Activated T-cell treated with anti-CD3 and anti-CD28 coated beads for 4 hours (primary cell): ENCODE measurements at regions not wholly inside any gene's neighbourhood (a gene's known extent, or its start where the extent isn't known, plus 50 kb on each side); places are given as distances from the start of the nearest gene placed in this dataset.
"Not testable (repeated sequence)": the region's sequence is repeated elsewhere in the genome, so short reads cannot be mapped to it uniquely, and the experiment has no call there.

ENCODE experiments used
- DNase-seq: peaks from one replicate; pipeline ENCODE4 v3.0.0-alpha.2; 2020

DNA sequence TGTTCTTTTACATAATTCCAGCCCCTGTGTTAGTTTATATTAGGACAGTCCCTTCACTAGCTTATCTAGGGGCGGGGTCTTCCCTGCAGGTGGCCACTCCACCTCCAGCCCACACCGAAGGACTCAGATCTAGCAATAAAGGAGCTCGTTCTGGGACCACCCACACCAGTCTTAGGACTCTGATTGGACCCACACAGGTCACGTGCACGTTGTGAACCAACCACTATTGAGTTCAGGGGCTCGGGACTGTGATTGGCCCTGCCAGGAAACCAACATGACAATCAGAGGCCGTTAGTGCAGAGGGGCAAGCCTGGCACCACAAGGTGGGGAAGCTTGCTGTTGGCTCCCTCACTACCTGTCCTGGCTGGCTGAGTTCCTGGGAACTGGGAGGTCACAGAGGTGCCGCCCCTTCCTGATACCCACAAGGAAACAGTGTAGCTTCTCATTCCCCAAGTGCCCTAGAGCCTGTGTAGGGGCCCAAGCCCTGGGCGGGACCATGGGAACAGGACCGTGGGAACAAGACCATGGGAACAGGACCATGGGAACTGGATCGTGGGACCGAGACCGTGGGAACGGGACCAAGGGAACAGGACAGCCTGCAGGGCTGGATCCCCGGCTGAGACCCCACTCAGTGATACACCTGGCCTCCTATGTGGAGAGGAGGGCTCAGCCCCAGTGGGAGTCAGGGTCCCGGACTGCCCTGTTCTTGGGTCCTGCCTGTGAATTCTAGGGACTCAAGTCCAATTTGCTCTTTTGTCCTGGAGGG is 297.8 kb downstream of the ADGRD1 start:
- DNase-seq: no peak

GRCh38 chr12:131253376-131254026 is 299.8 kb downstream of the ADGRD1 start:
- DNase-seq: no peak

DNA sequence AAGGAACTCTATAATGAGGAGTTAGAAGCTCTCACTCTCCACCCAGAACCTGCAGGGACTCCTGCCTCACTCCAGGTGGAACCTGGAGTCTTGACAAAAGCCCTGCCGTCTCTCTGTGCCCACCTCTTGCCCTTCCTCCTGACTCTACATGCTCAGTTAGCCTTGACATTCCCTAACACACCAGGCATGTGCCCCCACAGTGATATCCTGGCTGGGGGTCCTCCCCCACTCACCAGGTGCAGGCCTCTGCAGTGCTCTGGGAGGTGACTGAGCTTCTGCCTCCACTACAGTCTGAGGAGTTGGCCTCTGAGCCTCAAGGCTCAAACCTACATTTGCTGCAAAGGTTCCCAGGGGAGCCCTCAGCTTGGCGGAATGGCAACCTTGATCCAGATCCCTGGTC is 300.7 kb downstream of the ADGRD1 start:
- DNase-seq: no peak

DNA sequence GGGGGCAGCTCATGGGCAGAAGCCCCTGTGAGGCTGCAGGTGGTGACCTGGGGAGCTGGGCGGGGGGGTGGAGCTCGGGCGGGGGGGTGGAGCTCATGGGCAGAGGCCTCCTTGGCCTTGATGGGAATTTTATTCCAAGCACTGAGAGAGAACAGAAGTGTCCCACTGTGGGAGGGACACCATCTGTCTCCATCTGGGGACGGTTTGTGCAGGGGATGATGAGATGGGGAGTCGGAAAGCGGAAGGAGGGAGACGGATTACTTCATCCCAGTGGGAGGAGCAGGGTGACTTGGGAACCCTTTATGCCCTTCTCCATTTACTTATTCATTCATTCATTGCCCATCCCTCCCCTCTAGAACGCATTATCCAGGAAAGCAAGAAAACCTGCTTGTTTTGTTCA is 304.7 kb downstream of the ADGRD1 start:
- no peak for DNase-seq

DNA sequence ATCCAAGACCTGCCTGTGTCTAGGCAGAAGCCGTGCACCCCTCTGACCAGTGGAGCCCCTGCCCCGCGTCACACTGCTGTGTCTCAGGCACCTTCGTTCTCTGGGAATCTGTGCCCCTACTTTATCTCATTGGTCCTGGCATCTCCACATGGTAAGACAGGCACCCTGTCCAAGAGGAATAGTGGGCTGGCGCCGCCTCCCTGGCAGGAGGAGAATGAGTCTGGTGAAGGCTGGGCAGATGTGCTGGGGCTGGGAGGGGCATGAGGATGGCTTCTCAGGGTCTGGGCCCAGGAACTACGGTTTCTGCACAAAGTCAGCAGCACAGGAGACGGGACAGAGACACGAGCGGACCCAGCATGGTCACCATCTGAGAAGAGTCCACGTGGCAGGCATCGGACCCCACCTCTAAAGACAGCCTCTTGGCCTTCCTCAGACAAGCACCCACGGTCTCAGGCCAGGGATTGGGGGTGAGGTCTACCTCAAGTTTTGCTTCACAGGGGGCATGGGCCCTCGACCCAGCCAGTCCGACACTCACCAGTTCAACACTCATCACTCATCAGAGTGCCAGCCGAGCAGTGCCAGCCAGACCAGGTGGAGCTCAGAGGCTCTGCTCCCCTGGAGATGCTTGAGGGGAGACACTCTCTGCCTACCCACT is 306.7 kb downstream of the ADGRD1 start:
- DNase-seq: no peak

DNA sequence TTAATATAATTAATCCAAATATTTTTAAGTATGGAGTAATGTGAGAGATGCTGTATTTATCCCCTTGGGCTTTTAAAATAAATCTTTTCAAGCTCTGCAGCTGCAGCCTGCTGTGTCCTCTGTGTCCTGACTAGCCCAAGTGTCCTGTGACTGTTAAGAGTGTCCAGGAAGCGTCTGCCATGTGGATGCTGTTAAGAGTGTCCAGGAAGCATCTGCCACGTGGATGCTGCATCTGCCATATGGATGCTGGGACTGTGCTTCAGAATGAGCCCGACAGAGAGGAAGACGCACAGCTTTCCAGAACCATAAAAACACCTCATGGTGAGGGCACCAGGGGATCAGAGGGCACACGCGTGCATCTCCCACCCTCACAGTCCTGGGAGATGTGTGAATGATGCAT is 307.2 kb downstream of the ADGRD1 start:
- no peak for DNase-seq

DNA sequence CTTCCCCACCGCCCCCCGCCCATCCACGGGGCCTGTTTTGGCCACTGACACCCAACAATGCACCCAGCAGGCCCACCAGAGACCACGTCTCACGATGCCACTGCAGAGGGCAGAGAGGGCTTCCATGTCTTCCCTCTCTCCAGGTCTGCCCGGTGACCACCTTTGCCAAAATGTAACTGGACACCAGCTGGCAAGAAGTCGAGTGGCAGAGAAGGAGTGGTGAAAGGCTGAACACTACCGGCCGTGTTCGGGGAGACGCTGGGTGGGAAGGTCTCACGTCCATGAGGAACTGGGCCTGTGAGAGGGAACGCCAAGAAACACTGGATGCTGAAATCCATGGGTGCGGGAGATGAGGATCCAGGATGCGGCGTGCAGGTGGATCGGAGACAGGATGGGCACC is 308.2 kb downstream of the ADGRD1 start:
- no peak for DNase-seq

DNA sequence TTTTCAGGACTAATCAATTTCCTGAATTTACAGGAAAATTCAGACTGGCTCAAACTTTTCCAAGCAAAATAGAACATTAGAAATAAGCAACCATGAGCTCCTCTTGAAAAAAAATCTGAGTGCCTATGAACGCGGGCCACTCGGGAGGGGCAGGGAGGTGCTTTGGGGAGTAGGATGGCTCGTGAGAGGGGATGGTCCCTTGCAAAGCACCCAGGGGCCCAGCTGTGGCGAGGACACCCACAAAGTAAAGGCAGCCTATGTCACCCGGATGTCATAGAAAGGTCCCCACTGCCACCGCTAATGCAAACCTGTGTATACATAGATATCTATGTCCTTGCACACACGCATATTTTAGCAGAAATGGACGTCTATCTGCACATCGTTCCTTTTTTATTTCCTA is 309.9 kb downstream of the ADGRD1 start:
- no peak for DNase-seq

- DNase-seq: no peak
Measured at GRCh38 chr12:131264635-131265034, 310.9 kb downstream of the ADGRD1 start.

- no peak for DNase-seq
Measured at GRCh38 chr12:131266591-131267467, 313.1 kb downstream of the ADGRD1 start.

GRCh38 chr12:131267576-131267975 is 313.9 kb downstream of the ADGRD1 start:
- no peak for DNase-seq

- DNase-seq: not testable (repeated sequence)
Measured at GRCh38 chr12:131268123-131268522, 314.4 kb downstream of the ADGRD1 start.

GRCh38 chr12:131268571-131268970 is 314.9 kb downstream of the ADGRD1 start:
- DNase-seq: not testable (repeated sequence)

DNA sequence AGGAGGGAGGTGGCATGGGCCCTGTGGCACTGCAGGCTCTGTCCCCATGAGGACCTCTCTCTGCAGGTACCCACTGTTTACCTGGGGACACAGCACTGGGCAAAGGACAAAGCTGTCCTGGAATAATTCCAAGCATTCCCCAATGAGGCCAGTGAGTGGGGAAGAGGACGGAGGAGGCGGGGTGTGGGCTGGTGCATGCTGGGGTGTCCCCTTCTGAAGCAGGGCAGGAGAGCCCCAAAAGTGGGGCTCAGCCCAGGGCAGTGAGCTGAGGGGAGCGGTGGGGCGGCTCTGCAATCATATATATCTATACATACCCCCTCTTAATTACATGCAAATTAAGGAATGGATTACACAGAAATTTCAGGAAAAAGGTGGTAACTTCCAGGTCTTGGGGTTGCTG is 315.8 kb downstream of the ADGRD1 start:
- no peak for DNase-seq

DNA sequence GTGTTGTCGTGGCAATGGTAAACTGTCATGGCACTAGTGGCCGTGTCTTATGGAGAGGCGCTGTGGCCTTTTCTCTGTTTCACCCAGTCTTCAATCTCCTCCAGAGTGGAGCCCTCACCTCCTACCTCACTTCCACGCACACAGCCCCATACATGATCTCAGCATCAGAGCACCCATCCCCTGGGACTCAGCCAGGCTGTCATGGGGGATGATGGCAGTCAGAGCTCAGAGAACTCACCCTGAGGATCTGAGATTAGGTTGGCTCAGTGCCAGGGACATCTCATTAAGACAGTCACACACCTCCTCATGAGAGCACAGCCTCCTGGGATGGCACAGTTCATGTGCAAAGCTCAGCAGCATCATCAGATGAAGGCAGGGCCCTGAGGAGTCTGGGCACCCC is 316.3 kb downstream of the ADGRD1 start:
- not testable (repeated sequence) for DNase-seq

GRCh38 chr12:131271724-131272123 is 318.0 kb downstream of the ADGRD1 start:
- no peak for DNase-seq

GRCh38 chr12:131272283-131272814 is 318.6 kb downstream of the ADGRD1 start:
- DNase-seq: not testable (repeated sequence)

DNA sequence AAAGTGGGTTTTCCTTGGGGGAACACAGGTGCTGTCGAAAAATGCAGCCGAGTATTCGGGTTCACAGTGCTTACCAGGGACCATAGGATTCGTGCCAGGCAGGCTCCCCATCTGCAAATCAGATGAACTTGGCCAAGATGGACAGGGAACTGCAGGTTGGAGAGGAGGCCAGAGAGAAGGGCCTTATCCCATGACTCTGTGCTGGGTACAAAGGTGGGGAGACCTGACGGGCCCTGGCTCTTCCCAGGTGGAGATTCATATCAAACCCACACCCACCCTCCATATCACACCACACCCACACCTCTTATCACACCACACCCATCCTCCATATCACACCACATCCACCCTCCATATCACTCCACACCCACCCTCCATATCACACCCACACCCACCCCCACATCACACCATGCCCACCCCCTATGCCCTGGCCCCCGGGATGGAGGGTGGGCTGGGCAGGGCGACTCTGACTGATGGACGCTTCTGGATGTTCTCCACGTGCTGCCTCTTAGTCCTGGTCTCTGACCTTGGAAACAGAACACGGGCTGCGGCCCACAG is 319.7 kb downstream of the ADGRD1 start:
- no peak for DNase-seq

DNA sequence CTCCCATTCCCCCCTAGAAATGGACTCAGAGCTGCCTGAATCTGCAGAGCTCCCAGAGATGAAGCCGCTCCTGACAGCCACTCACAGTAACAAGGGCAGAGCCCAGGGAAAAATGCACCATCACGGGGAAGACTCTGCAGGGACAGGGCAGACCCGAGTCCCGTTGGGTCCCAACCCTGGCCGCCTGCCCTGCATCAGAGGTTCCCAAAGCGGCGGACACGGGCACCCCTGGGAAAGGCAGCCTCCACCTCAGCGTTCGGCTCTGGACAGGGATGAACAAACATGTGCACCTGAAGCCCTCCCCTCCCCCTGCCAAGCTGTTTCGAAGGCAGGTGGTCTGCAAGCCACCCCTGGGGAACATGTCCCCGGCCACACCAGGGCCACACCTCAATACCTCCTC is 320.4 kb downstream of the ADGRD1 start:
- DNase-seq: no peak

GRCh38 chr12:131274906-131275305 is 321.2 kb downstream of the ADGRD1 start:
- DNase-seq: no peak

GRCh38 chr12:131275824-131276223 is 322.1 kb downstream of the ADGRD1 start:
- no peak for DNase-seq

GRCh38 chr12:131276501-131277185 is 322.9 kb downstream of the ADGRD1 start:
- no peak for DNase-seq
